ENCODE measurements at regions not wholly inside any gene's neighbourhood (a gene's known extent, or its start where the extent isn't known, plus 50 kb on each side); places are given as distances from the start of the nearest gene placed in this dataset.
"Not testable (repeated sequence)": the region's sequence is repeated elsewhere in the genome, so short reads cannot be mapped to it uniquely, and the experiment has no call there.

DNA sequence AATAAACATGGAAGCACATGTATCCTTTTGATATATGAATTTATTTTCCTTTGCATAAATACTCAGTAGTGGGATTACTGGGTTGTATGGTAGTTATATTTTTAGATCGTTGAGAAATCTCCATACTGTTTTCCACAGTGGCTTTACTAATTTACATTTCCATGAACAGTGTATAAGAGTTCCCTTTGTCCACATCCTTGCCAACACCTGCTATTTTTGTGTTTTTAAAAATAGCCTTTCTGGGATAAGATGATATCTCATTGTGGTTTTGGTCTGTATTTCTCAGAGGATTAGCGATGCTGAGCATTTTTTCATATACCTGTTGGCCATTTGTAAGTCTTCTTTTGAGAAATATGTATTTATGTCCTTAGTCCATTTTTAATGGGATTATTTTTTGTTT, 329.2 kb upstream of the KITLG start:
- Histone ChIP-seq H3K27ac (ENCODE audit: low read length) (no peak overlapping the region), H3K36me3 (ENCODE audit: control insufficient read depth in 2 of 2, insufficient read depth in 2 of 2, low read length in 2 of 2) (no peaks in the 10 kb centered on the region), H3K9me3 (ENCODE audit: control insufficient read depth in 2 of 2, low read length in 2 of 2) (no peaks in the 10 kb centered on the region), H3K9ac (ENCODE audit: low read length in 2 of 2) (no peak overlapping the region), H3K4me1 (ENCODE audit: control insufficient read depth, insufficient read depth, low read length) (no peaks in the 10 kb centered on the region), H3K4me3 (ENCODE audit: low read length in 2 of 2) (no peak overlapping the region), H3K27me3 (ENCODE audit: control insufficient read depth in 1 of 2, insufficient read depth in 2 of 2, low read length in 2 of 2) (no peaks in the 10 kb centered on the region)

DNA sequence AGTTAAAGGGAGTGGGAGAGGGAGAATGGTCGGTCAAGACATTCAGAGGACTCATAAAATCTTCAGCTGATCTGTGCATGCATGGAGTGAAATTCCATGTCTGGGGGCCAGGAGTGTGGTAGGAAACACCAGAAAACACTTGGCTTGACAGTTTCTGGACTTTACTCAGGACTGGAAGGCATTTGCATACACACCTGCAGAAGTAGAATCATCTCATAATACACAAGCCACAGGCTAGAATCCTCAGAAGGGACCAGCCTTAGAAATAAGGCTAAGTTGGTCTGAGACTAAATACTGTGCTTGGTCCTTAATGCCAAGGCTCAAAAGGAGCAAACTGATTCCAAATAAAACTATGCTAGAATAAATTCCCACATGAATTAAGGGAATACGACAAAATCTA, 328.1 kb upstream of the KITLG start:
- Histone ChIP-seq H3K36me3 (ENCODE audit: control insufficient read depth in 2 of 2, insufficient read depth in 2 of 2, low read length in 2 of 2) (no peaks in the 10 kb centered on the region), H3K4me1 (ENCODE audit: control insufficient read depth, insufficient read depth, low read length) (no peaks in the 10 kb centered on the region), H3K27ac (ENCODE audit: low read length) (no peak overlapping the region), H3K4me3 (ENCODE audit: low read length in 2 of 2) (no peak overlapping the region), H3K9ac (ENCODE audit: low read length in 2 of 2) (no peak overlapping the region), H3K27me3 (ENCODE audit: control insufficient read depth in 1 of 2, insufficient read depth in 2 of 2, low read length in 2 of 2) (no peaks in the 10 kb centered on the region), H3K9me3 (ENCODE audit: control insufficient read depth in 2 of 2, low read length in 2 of 2) (no peaks in the 10 kb centered on the region)

DNA sequence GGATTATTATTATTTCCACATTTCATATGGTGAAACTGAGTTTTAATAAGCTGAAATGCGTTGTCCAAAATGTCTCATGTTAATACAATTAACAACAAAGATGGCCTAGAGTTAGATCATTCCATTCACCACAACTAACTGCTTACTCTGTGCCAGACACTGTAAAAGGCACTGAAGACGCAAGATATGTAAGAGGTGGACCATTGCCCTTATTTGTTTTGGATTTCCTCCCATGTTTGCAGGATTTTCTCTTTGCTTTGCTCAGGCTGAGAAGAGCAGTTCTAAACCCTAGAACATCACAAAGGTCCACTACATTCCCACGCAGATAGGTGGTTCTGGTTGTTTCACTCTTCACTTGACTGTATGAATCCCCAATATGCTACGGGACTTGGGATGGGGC, 324.4 kb upstream of the KITLG start:
- Histone ChIP-seq H3K36me3 (ENCODE audit: control insufficient read depth in 2 of 2, insufficient read depth in 2 of 2, low read length in 2 of 2) (no peaks in the 10 kb centered on the region), H3K4me3 (ENCODE audit: low read length in 2 of 2) (no peak overlapping the region), H3K9ac (ENCODE audit: low read length in 2 of 2) (no peak overlapping the region), H3K27ac (ENCODE audit: low read length) (no peak overlapping the region), H3K4me1 (ENCODE audit: control insufficient read depth, insufficient read depth, low read length) (no peaks in the 10 kb centered on the region), H3K27me3 (ENCODE audit: control insufficient read depth in 1 of 2, insufficient read depth in 2 of 2, low read length in 2 of 2) (no peaks in the 10 kb centered on the region), H3K9me3 (ENCODE audit: control insufficient read depth in 2 of 2, low read length in 2 of 2) (no peaks in the 10 kb centered on the region)

DNA sequence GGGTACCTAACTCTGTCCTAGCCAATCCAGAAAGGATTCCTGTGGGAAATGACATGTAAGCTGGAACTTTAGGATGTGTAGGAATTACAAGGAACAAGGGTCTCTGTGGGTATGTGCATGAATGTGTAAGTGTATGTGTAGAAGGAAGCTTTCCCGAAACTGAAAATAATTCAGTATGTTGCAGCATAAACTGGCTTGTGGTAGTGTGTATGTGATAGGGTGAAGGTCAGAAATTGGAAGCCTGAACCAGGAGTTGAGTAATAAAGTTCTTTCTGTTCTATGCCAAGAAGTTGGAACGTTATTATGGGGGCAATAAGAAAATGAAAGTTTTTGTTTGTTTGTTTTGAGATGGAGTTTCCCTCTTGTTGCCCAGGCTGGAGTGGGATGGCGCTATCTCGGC, 323.1 kb upstream of the KITLG start:
- Histone ChIP-seq H3K4me1 (ENCODE audit: control insufficient read depth, insufficient read depth, low read length) (no peaks in the 10 kb centered on the region), H3K36me3 (ENCODE audit: control insufficient read depth in 2 of 2, insufficient read depth in 2 of 2, low read length in 2 of 2) (no peaks in the 10 kb centered on the region), H3K27ac (ENCODE audit: low read length) (no peak overlapping the region), H3K9me3 (ENCODE audit: control insufficient read depth in 2 of 2, low read length in 2 of 2) (no peaks in the 10 kb centered on the region), H3K9ac (ENCODE audit: low read length in 2 of 2) (no peak overlapping the region), H3K4me3 (ENCODE audit: low read length in 2 of 2) (no peak overlapping the region), H3K27me3 (ENCODE audit: control insufficient read depth in 1 of 2, insufficient read depth in 2 of 2, low read length in 2 of 2) (no peaks in the 10 kb centered on the region)

DNA sequence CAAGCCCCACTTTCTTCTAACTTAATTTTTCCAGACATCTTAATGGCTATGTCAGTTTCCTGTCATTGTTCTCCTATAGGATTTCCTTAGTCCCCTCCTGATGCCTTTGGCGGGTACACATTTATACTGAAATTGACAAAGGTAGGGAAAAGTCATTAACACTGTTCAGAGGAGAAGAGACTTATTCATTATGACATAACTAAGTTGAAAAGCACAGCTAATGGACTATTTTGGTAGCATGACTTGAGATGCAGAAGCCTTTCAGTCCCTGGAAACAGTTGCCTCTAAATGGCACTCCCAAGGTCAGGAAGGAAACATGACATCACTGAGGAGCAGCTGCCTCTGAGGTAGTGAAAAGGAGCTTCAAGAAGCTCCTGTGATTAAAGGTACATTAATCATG, 317.5 kb upstream of the KITLG start:
- Histone ChIP-seq H3K4me3 (ENCODE audit: low read length in 2 of 2) (no peak overlapping the region), H3K9ac (ENCODE audit: low read length in 2 of 2) (no peak overlapping the region), H3K9me3 (ENCODE audit: control insufficient read depth in 2 of 2, low read length in 2 of 2) (no peaks in the 10 kb centered on the region), H3K27ac (ENCODE audit: low read length) (no peak overlapping the region), H3K27me3 (ENCODE audit: control insufficient read depth in 1 of 2, insufficient read depth in 2 of 2, low read length in 2 of 2) (no peaks in the 10 kb centered on the region), H3K4me1 (ENCODE audit: control insufficient read depth, insufficient read depth, low read length) (no peaks in the 10 kb centered on the region), H3K36me3 (ENCODE audit: control insufficient read depth in 2 of 2, insufficient read depth in 2 of 2, low read length in 2 of 2) (no peaks in the 10 kb centered on the region)

DNA sequence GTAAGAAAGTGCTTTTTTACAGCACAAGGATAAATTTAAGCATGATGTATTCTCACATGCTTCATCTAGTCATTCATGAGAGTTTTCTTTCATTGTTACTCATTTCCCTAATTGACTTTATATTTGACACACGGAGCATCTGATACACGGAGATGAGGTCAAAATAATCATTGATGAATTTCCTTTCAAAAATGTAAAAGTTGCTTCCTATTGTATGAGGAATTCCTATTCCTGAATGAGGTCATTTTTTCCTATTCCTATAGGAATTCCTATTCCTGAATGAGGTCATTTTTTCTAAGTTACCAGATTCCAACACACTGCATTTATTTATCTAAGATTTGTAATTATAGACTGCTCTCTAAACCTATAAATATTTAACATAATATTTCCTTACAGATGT, 316.7 kb upstream of the KITLG start:
- H3K27me3 ChIP-seq (ENCODE audit: control insufficient read depth in 1 of 2, insufficient read depth in 2 of 2, low read length in 2 of 2) = no peaks in the 10 kb centered on the region
- no peak overlapping the region for H3K9ac ChIP-seq (ENCODE audit: low read length in 2 of 2)
- H3K27ac ChIP-seq (ENCODE audit: low read length) = no peak overlapping the region
- H3K4me1 ChIP-seq (ENCODE audit: control insufficient read depth, insufficient read depth, low read length) = no peaks in the 10 kb centered on the region
- H3K4me3 ChIP-seq (ENCODE audit: low read length in 2 of 2) = no peak overlapping the region
- no peaks in the 10 kb centered on the region for H3K9me3 ChIP-seq (ENCODE audit: control insufficient read depth in 2 of 2, low read length in 2 of 2)
- H3K36me3 ChIP-seq (ENCODE audit: control insufficient read depth in 2 of 2, insufficient read depth in 2 of 2, low read length in 2 of 2) = no peaks in the 10 kb centered on the region

DNA sequence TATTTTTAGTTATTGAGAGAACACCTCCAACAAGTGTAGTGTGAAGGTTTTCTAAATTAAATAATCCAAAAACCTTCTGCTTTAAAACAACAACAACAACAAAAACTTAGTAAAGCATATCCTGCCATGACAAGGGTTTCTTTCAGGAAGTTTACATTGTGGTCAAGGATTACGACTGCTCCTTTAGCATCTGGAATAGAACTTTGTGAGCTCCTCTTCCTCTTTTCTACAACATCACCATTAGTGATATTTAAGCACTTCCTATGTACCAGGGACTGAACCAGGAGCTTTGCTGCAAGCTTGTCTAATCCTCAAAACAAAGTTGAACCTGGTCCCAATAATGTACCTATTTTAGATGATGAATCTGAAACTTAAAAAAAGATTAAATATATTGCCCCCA, 315.4 kb upstream of the KITLG start:
- Histone ChIP-seq H3K27ac (ENCODE audit: low read length) (no peak overlapping the region), H3K4me3 (ENCODE audit: low read length in 2 of 2) (no peak overlapping the region), H3K9me3 (ENCODE audit: control insufficient read depth in 2 of 2, low read length in 2 of 2) (no peaks in the 10 kb centered on the region), H3K9ac (ENCODE audit: low read length in 2 of 2) (no peak overlapping the region), H3K27me3 (ENCODE audit: control insufficient read depth in 1 of 2, insufficient read depth in 2 of 2, low read length in 2 of 2) (no peaks in the 10 kb centered on the region), H3K4me1 (ENCODE audit: control insufficient read depth, insufficient read depth, low read length) (no peaks in the 10 kb centered on the region), H3K36me3 (ENCODE audit: control insufficient read depth in 2 of 2, insufficient read depth in 2 of 2, low read length in 2 of 2) (no peaks in the 10 kb centered on the region)

DNA sequence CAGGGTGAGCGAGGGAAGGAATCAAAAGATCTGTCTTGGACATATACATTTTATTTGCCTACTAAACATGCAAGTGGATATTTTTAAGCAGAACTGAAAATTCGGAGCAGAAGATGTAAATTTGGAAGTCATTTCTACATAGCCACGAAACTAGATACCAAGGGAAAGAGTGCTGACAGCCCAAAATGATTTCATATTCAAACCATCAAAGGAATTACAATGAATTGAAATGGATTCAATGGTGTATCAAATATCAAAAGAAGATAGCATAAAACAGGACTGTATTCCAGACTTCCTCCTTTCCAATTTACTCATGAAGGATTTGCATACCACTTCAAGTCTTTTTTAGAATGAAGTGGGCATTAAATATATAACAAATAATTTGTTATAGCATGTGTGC, 313.5 kb upstream of the KITLG start:
- H3K9me3 ChIP-seq (ENCODE audit: control insufficient read depth in 2 of 2, low read length in 2 of 2) = no peaks in the 10 kb centered on the region
- no peaks in the 10 kb centered on the region for H3K36me3 ChIP-seq (ENCODE audit: control insufficient read depth in 2 of 2, insufficient read depth in 2 of 2, low read length in 2 of 2)
- no peaks in the 10 kb centered on the region for H3K4me1 ChIP-seq (ENCODE audit: control insufficient read depth, insufficient read depth, low read length)
- no peaks in the 10 kb centered on the region for H3K27me3 ChIP-seq (ENCODE audit: control insufficient read depth in 1 of 2, insufficient read depth in 2 of 2, low read length in 2 of 2)
- no peak overlapping the region for H3K9ac ChIP-seq (ENCODE audit: low read length in 2 of 2)
- H3K27ac ChIP-seq (ENCODE audit: low read length) = no peak overlapping the region
- no peak overlapping the region for H3K4me3 ChIP-seq (ENCODE audit: low read length in 2 of 2)

DNA sequence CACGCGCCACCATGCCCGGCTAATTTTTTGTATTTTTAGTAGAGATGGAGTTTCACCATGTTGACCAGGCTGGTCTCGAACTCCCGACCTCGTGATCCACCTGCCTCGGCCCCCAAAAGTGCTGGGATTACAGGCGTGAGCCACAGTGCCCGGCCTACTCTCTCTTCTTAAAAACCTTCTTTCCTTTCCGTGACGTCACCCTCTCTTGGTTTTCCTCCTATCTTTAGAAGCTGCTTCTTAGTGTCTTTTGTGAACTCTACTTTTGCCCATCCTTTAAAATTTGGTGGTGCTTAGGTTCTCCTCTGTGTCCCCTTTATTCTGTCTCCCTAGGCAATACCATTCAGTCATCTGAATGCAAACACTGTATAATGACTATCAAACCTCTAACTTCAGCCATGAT, 311.2 kb upstream of the KITLG start:
- H3K27ac ChIP-seq (ENCODE audit: low read length); H3K36me3 ChIP-seq (ENCODE audit: control insufficient read depth in 2 of 2, insufficient read depth in 2 of 2, low read length in 2 of 2); H3K4me3 ChIP-seq (ENCODE audit: low read length in 2 of 2); H3K9ac ChIP-seq (ENCODE audit: low read length in 2 of 2); H3K9me3 ChIP-seq (ENCODE audit: control insufficient read depth in 2 of 2, low read length in 2 of 2); H3K27me3 ChIP-seq (ENCODE audit: control insufficient read depth in 1 of 2, insufficient read depth in 2 of 2, low read length in 2 of 2); H3K4me1 ChIP-seq (ENCODE audit: control insufficient read depth, insufficient read depth, low read length): not testable (repeated sequence)

DNA sequence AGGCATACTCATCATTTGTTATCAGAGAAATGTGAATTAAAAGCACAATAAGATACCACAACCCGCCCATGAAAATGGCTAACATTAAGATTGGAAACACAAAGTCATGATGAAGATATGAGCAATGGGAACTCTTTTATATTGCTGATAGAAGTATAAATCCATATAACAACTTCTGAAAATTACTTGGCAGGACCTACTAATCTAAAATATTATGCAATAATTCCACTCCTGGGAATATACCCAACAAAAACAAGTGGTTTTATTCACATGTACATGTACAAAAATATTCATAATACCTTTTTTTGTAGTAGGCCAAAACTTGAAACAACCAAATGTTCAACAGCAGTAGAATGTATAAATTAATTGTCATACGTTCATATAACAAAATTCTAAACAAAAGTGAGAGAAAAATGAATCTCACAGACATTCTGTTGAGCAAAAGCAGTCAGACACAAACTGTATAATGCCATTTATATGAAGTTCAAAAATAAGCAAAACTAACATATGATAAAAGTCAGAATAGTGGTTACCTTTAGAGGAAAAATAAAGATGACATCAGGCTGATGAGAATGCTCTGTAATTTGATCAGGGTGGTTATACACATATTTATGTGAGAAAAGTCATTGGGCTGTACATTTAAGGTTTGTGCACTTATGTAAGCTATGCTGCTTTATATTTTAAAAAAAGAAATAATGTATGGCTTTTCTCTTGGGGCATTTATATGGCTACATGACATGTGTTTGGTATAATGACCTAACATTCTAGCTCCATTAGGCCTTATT, 309.2 kb upstream of the KITLG start:
- H3K9me3 ChIP-seq (ENCODE audit: control insufficient read depth in 2 of 2, low read length in 2 of 2) = no peaks in the 10 kb centered on the region

DNA sequence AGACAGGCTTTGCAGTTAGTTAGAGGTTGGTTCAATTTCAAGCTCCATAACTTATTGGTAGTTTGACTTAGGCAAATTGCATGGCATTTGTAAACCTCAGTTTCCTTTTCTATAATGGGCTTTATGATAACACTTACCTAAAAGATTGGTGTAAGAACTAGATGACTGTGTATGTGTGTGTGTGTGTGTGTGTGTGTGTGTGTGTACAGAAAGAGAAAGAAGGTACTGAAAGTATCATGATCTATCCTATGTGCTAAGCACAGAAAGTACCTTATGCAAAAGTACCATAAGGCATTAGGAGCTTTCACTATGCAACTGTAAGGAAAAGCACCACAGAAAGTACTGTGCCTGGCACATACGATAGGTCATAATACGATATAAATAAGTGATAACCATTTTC, 304.3 kb upstream of the KITLG start:
- Histone ChIP-seq H3K9me3 (ENCODE audit: control insufficient read depth in 2 of 2, low read length in 2 of 2) (no peaks in the 10 kb centered on the region), H3K4me3 (ENCODE audit: low read length in 2 of 2) (no peak overlapping the region)

More for the DNA sequence above, 309.2 kb upstream of the KITLG start:
- Histone ChIP-seq H3K4me1 (ENCODE audit: control insufficient read depth, insufficient read depth, low read length) (no peaks in the 10 kb centered on the region), H3K27ac (ENCODE audit: low read length) (no peak overlapping the region), H3K36me3 (ENCODE audit: control insufficient read depth in 2 of 2, insufficient read depth in 2 of 2, low read length in 2 of 2) (no peaks in the 10 kb centered on the region), H3K4me3 (ENCODE audit: low read length in 2 of 2) (no peak overlapping the region), H3K27me3 (ENCODE audit: control insufficient read depth in 1 of 2, insufficient read depth in 2 of 2, low read length in 2 of 2) (no peaks in the 10 kb centered on the region), H3K9ac (ENCODE audit: low read length in 2 of 2) (no peak overlapping the region)

More for the DNA sequence above, 304.3 kb upstream of the KITLG start:
- H3K27me3 ChIP-seq (ENCODE audit: control insufficient read depth in 1 of 2, insufficient read depth in 2 of 2, low read length in 2 of 2) = no peaks in the 10 kb centered on the region
- no peaks in the 10 kb centered on the region for H3K4me1 ChIP-seq (ENCODE audit: control insufficient read depth, insufficient read depth, low read length)
- H3K36me3 ChIP-seq (ENCODE audit: control insufficient read depth in 2 of 2, insufficient read depth in 2 of 2, low read length in 2 of 2) = no peaks in the 10 kb centered on the region
- H3K9ac ChIP-seq (ENCODE audit: low read length in 2 of 2) = no peak overlapping the region
- H3K27ac ChIP-seq (ENCODE audit: low read length) = no peak overlapping the region
